Neural cell (in vitro differentiated cells): ENCODE measurements at regions not wholly inside any gene's neighbourhood (a gene's known extent, or its start where the extent isn't known, plus 50 kb on each side); places are given as distances from the start of the nearest gene placed in this dataset.

Experiments
- H2AFZ ChIP-seq: fragments of 200-600, 300-800 bp; sonication (generic), shearing (Covaris generic); 2 replicates; pipeline ENCODE4 v1.6.0; 2014; ENCODE audit warnings: low read depth, mild to moderate bottlenecking, antibody characterized with exemption, low read length, moderate library complexity
- H3F3A ChIP-seq: fragments of 200-600 bp; shearing (Covaris generic); 2 replicates; pipeline ENCODE4 v1.6.1; 2016; ENCODE audit warnings: mild to moderate bottlenecking, moderate library complexity, mixed read lengths, antibody characterized with exemption, low read length; ENCODE audit not compliant: insufficient read depth, poor library complexity, severe bottlenecking
- H3K27ac ChIP-seq: fragments of 200-600, 300-800 bp; sonication (generic), shearing (Covaris generic); 2 replicates; pipeline ENCODE4 v1.5.1; 2014; ENCODE audit warnings: mild to moderate bottlenecking, low read length, moderate library complexity
- H3K27me3 ChIP-seq: fragments of 300-800, 200-600 bp; sonication (generic), shearing (Covaris generic); 2 replicates; pipeline ENCODE4 v1.6.0; 2014; ENCODE audit warnings: mild to moderate bottlenecking, low read depth, low read length, moderate library complexity; ENCODE audit not compliant: insufficient read depth
- H3K36me3 ChIP-seq: fragments of 300-800, 200-600 bp; sonication (generic), shearing (Covaris generic); 2 replicates; pipeline ENCODE4 v1.5.1; 2014; ENCODE audit warnings: mild to moderate bottlenecking, antibody characterized with exemption, low read length, moderate library complexity; ENCODE audit not compliant: insufficient read depth
- H3K4me2 ChIP-seq: fragments of 300-800, 200-600 bp; sonication (generic), shearing (Covaris generic); 2 replicates; pipeline ENCODE4 v1.6.0; 2014; ENCODE audit warnings: mild to moderate bottlenecking, low read length
- H3K4me3 ChIP-seq: fragments of 300-800, 200-600 bp; sonication (generic), shearing (Covaris generic); 2 replicates; pipeline ENCODE4 v1.5.1; 2014; ENCODE audit warnings: mild to moderate bottlenecking, low read length, moderate library complexity
- H3K79me2 ChIP-seq: fragments of 200-600 bp; shearing (Covaris generic); replicated peaks from 2 replicates; pipeline ENCODE4 v1.6.0; 2014; ENCODE audit warnings: mild to moderate bottlenecking, low read length, moderate library complexity; ENCODE audit not compliant: insufficient read depth
- H3K9ac ChIP-seq: fragments of 300-800, 200-600 bp; sonication (generic), shearing (Covaris generic); 2 replicates; pipeline ENCODE4 v1.6.1; 2016; ENCODE audit warnings: mild to moderate bottlenecking, low read length, mixed read lengths
- H3K9me2 ChIP-seq: fragments of 200-600 bp; shearing (Covaris generic); 2 replicates; pipeline ENCODE4 v1.6.1; 2016; ENCODE audit warnings: mild to moderate bottlenecking, low read length, mixed read lengths; ENCODE audit not compliant: insufficient read depth
- H3K9me3 ChIP-seq: fragments of 200-600, 300-800 bp; sonication (generic), shearing (Covaris generic); 2 replicates; pipeline ENCODE4 v1.6.1; 2016; ENCODE audit warnings: mild to moderate bottlenecking, mixed run types, low read length, moderate library complexity, mixed read lengths
- H4K20me1 ChIP-seq: fragments of 200-600 bp; shearing (Covaris generic); 2 replicates; pipeline ENCODE4 v1.6.1; 2016; ENCODE audit warnings: mild to moderate bottlenecking, mixed run types; ENCODE audit not compliant: insufficient read depth
- EP300 ChIP-seq: fragments of 450-650 bp; conservative IDR thresholded peaks from 2 replicates; pipeline ENCODE4 v1.6.1; 2014; ENCODE audit warnings: antibody characterized with exemption, mild to moderate bottlenecking, moderate library complexity; ENCODE audit not compliant: poor library complexity, severe bottlenecking
- EZH2 ChIP-seq: fragments of 200-600, 300-800 bp; shearing (Covaris generic), sonication (generic); IDR thresholded peaks from 2 replicates; pipeline ENCODE4 v1.6.1; 2014; ENCODE audit warnings: antibody characterized with exemption, low read length, borderline replicate concordance, mild to moderate bottlenecking; ENCODE audit not compliant: insufficient read depth, poor library complexity, severe bottlenecking
- MXI1 ChIP-seq: fragments of 450-650 bp; conservative IDR thresholded peaks from 2 replicates; pipeline ENCODE4 v1.6.1; 2014; ENCODE audit warnings: antibody characterized with exemption, mild to moderate bottlenecking; ENCODE audit not compliant: poor library complexity, severe bottlenecking
- POLR2AphosphoS5 ChIP-seq: IDR thresholded peaks from 2 replicates; pipeline ENCODE4 v1.6.1; 2012
- RAD21 ChIP-seq: fragments of 450-650 bp; conservative IDR thresholded peaks from 2 replicates; pipeline ENCODE4 v1.6.1; 2014; ENCODE audit warnings: antibody characterized with exemption, mild to moderate bottlenecking, moderate library complexity
- SMC3 ChIP-seq: fragments of 450-650 bp; conservative IDR thresholded peaks from 2 replicates; pipeline ENCODE4 v1.6.1; 2014; ENCODE audit warnings: antibody characterized with exemption, mild to moderate bottlenecking, moderate library complexity; ENCODE audit not compliant: poor library complexity
- TAF1 ChIP-seq: IDR thresholded peaks from 2 replicates; pipeline ENCODE4 v1.6.1; 2012; ENCODE audit warnings: low read depth
- TF ChIP-seq, protein P1 (sequence below): fragments of 450-650 bp; IDR thresholded peaks from 2 replicates; pipeline ENCODE4 v1.5.1; 2014; ENCODE audit warnings: antibody characterized with exemption, mild to moderate bottlenecking, moderate library complexity; ENCODE audit not compliant: poor library complexity, severe bottlenecking
- TF ChIP-seq, protein P2 (sequence below): IDR thresholded peaks from 2 replicates; pipeline ENCODE4 v1.6.1; 2012; ENCODE audit warnings: borderline replicate concordance

DNA sequence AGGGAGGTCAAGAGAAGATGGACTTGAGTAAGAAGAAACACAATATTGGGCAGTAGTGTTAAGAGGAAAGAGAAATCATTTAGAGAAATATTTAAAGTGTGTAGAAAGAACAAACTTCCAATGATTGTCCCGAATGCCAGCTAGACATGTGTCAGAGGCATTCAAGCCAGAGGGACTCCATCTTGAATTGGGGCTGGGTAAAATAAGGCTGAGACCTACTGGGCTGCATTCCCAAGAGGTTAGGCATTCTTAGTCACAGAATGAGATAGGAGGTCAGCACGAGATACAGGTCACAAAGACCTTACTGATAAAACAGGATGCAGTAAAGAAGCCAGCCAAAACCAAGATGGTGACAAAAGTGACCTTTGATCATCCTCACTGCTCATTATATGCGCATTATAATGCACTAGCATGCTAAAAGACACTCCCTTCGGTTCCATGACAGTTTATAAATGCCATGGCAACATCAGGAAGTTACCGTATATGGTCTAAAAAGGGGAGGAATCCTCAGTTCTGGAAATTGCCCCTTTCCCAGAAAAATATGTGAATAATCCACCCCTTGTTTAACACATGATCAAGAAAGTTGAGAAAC, 127.0 kb upstream of the IPO5 start:
- Histone ChIP-seq H3K9me3 (no peaks in the 10 kb centered on the region), H3K27me3 (no peaks in the 10 kb centered on the region), H3K27ac (no peak overlapping the region), H3K4me3 (no peak overlapping the region), H4K20me1 (no peaks in the 10 kb centered on the region), H3K79me2 (no peaks in the 10 kb centered on the region), H3K4me2 (no peak overlapping the region), H3K36me3 (no peaks in the 10 kb centered on the region), H2AFZ (no peak overlapping the region), H3K9ac (no peak overlapping the region), H3K9me2 (no peaks in the 10 kb centered on the region), H3F3A (no peaks in the 10 kb centered on the region)
- TF ChIP-seq POLR2AphosphoS5 (no peak), TAF1 (no peak), MXI1 (no peak), SMC3 (no peak), RAD21 (no peak), EZH2 (no peak), EP300 (no peak)
- TF ChIP-seq, protein P1, sequence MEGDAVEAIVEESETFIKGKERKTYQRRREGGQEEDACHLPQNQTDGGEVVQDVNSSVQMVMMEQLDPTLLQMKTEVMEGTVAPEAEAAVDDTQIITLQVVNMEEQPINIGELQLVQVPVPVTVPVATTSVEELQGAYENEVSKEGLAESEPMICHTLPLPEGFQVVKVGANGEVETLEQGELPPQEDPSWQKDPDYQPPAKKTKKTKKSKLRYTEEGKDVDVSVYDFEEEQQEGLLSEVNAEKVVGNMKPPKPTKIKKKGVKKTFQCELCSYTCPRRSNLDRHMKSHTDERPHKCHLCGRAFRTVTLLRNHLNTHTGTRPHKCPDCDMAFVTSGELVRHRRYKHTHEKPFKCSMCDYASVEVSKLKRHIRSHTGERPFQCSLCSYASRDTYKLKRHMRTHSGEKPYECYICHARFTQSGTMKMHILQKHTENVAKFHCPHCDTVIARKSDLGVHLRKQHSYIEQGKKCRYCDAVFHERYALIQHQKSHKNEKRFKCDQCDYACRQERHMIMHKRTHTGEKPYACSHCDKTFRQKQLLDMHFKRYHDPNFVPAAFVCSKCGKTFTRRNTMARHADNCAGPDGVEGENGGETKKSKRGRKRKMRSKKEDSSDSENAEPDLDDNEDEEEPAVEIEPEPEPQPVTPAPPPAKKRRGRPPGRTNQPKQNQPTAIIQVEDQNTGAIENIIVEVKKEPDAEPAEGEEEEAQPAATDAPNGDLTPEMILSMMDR = no peak
- TF ChIP-seq, protein P2, sequence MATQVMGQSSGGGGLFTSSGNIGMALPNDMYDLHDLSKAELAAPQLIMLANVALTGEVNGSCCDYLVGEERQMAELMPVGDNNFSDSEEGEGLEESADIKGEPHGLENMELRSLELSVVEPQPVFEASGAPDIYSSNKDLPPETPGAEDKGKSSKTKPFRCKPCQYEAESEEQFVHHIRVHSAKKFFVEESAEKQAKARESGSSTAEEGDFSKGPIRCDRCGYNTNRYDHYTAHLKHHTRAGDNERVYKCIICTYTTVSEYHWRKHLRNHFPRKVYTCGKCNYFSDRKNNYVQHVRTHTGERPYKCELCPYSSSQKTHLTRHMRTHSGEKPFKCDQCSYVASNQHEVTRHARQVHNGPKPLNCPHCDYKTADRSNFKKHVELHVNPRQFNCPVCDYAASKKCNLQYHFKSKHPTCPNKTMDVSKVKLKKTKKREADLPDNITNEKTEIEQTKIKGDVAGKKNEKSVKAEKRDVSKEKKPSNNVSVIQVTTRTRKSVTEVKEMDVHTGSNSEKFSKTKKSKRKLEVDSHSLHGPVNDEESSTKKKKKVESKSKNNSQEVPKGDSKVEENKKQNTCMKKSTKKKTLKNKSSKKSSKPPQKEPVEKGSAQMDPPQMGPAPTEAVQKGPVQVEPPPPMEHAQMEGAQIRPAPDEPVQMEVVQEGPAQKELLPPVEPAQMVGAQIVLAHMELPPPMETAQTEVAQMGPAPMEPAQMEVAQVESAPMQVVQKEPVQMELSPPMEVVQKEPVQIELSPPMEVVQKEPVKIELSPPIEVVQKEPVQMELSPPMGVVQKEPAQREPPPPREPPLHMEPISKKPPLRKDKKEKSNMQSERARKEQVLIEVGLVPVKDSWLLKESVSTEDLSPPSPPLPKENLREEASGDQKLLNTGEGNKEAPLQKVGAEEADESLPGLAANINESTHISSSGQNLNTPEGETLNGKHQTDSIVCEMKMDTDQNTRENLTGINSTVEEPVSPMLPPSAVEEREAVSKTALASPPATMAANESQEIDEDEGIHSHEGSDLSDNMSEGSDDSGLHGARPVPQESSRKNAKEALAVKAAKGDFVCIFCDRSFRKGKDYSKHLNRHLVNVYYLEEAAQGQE = no peak

DNA sequence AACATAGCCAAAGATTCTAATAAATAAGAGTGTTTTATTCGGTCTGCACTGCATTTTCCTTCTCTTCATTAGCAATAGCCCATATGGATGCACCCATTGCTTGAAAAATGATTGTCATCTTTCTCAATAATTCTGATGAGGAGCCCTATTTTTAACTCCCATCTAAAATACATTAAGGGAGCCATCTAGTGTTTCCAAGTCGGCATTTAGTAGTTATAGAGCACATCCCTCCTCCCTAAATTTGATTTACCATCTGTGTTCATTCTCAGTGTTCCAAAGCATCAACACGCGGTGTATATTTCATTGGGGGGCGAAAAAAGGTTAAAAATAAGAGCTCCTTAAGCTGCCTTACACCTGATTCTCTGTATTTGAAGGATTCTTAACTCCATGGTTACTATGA, 119.2 kb upstream of the IPO5 start:
- no peak overlapping the region for H3K4me2 ChIP-seq
- TF ChIP-seq TAF1 (no peak), SMC3 (no peak), RAD21 (no peak), MXI1 (no peak), EZH2 (no peak), EP300 (no peak), POLR2AphosphoS5 (no peak)
- TF ChIP-seq, protein P1 = no peak
- TF ChIP-seq, protein P2 = no peak
- H3F3A ChIP-seq = no peaks in the 10 kb centered on the region
- H3K27ac ChIP-seq = no peak overlapping the region
- H3K9me3 ChIP-seq = no peaks in the 10 kb centered on the region
- no peaks in the 10 kb centered on the region for H3K36me3 ChIP-seq
- no peaks in the 10 kb centered on the region for H3K9me2 ChIP-seq
- H3K4me3 ChIP-seq = no peak overlapping the region
- no peaks in the 10 kb centered on the region for H4K20me1 ChIP-seq
- H3K9ac ChIP-seq = no peak overlapping the region
- no peaks in the 10 kb centered on the region for H3K79me2 ChIP-seq
- no peaks in the 10 kb centered on the region for H3K27me3 ChIP-seq
- H2AFZ ChIP-seq = no peak overlapping the region
